ENCODE measurements at regions not wholly inside any gene's neighbourhood (a gene's known extent, or its start where the extent isn't known, plus 50 kb on each side); places are given as distances from the start of the nearest gene placed in this dataset.
"Not testable (repeated sequence)": the region's sequence is repeated elsewhere in the genome, so short reads cannot be mapped to it uniquely, and the experiment has no call there.

GRCh38 chr11:24093375-24093774, 403.5 kb upstream of the LUZP2 start:
- no peak for DNase-seq

- DNase-seq, result no peak
These were observed 388.2 kb upstream of the LUZP2 start for GRCh38 chr11:24108609-24109008.

- DNase-seq, result no peak
These were observed 374.6 kb upstream of the LUZP2 start for GRCh38 chr11:24122291-24122690.

GRCh38 chr11:24124876-24125275, 372.0 kb upstream of the LUZP2 start:
- DNase-seq, result no peak

GRCh38 chr11:24131698-24132097, 365.2 kb upstream of the LUZP2 start:
- DNase-seq, result no peak

- no peak for DNase-seq
These were observed 364.4 kb upstream of the LUZP2 start for GRCh38 chr11:24132471-24132870.

- DNase-seq, result no peak
These were observed 361.8 kb upstream of the LUZP2 start for GRCh38 chr11:24134879-24135589.

GRCh38 chr11:24142062-24142461, 354.8 kb upstream of the LUZP2 start:
- no peak for DNase-seq

GRCh38 chr11:24145411-24145810, 351.4 kb upstream of the LUZP2 start:
- no peak for DNase-seq

GRCh38 chr11:24153337-24153736, 343.5 kb upstream of the LUZP2 start:
- DNase-seq, result no peak

GRCh38 chr11:24155792-24156191, 341.1 kb upstream of the LUZP2 start:
- DNase-seq, result no peak

GRCh38 chr11:24157316-24157715, 339.5 kb upstream of the LUZP2 start:
- no peak for DNase-seq

GRCh38 chr11:24161587-24161986, 335.3 kb upstream of the LUZP2 start:
- DNase-seq, result no peak

GRCh38 chr11:24163146-24163545, 333.7 kb upstream of the LUZP2 start:
- DNase-seq, result no peak

GRCh38 chr11:24163841-24164240, 333.0 kb upstream of the LUZP2 start:
- DNase-seq, result no peak

- no peak for DNase-seq
These were observed 325.0 kb upstream of the LUZP2 start for GRCh38 chr11:24171869-24172268.

- no peak for DNase-seq
These were observed 315.3 kb upstream of the LUZP2 start for GRCh38 chr11:24181395-24182047.

- DNase-seq, result not testable (repeated sequence)
These were observed 311.3 kb upstream of the LUZP2 start for GRCh38 chr11:24185535-24185934.

- DNase-seq, result no peak
These were observed 300.1 kb upstream of the LUZP2 start for GRCh38 chr11:24196733-24197132.

- no peak for DNase-seq
These were observed 298.4 kb upstream of the LUZP2 start for GRCh38 chr11:24198481-24198880.

- DNase-seq, result no peak
These were observed 297.4 kb upstream of the LUZP2 start for GRCh38 chr11:24199461-24199860.

- DNase-seq, result no peak
These were observed 290.8 kb upstream of the LUZP2 start for GRCh38 chr11:24206030-24206429.

- no peak for DNase-seq
These were observed 290.3 kb upstream of the LUZP2 start for GRCh38 chr11:24206511-24206910.

- no peak for DNase-seq
These were observed 280.4 kb upstream of the LUZP2 start for GRCh38 chr11:24216488-24216887.

GRCh38 chr11:24217319-24217718, 279.5 kb upstream of the LUZP2 start:
- DNase-seq, result not testable (repeated sequence)

Data from NCI-H1694 treated with DMSO at 0.1 percent for 48 hours (cell line).